ENCODE measurements at regions not wholly inside any gene's neighbourhood (a gene's known extent, or its start where the extent isn't known, plus 50 kb on each side); places are given as distances from the start of the nearest gene placed in this dataset.

- Histone ChIP-seq H3K27me3 (no peaks in the 10 kb centered on the region), H3K36me3 (no peaks in the 10 kb centered on the region), H3K4me3 (no peak overlapping the region), H3K9ac (ENCODE audit: low read depth in 2 of 2, low read length in 2 of 2) (no peak overlapping the region), H3K27ac (no peak overlapping the region), H3K9me3 (no peaks in the 10 kb centered on the region), H3K4me1 (no peaks in the 10 kb centered on the region)
- intact Hi-C loops (cut with DNase I): no loop called here
- DNase-seq: no peak
- TF ChIP-seq CTCF (IDR thresholded peaks at IDR 0.05): no peak
Observed at GRCh38 chr3:156620901-156621300, 53.5 kb upstream of the TIPARP start.

GRCh38 chr3:156620260-156620659, 54.1 kb upstream of the TIPARP start:
- H3K27ac ChIP-seq: no peak overlapping the region
- TF ChIP-seq CTCF (IDR thresholded peaks at IDR 0.05): no peak

GRCh38 chr3:156619376-156619775, 55.0 kb upstream of the TIPARP start:
- no peak for DNase-seq
- no peak for TF ChIP-seq CTCF (IDR thresholded peaks at IDR 0.05)
- Histone ChIP-seq H3K27me3 (no peaks in the 10 kb centered on the region), H3K4me3 (no peak overlapping the region), H3K36me3 (no peaks in the 10 kb centered on the region), H3K27ac (no peak overlapping the region), H3K9ac (ENCODE audit: low read depth in 2 of 2, low read length in 2 of 2) (no peak overlapping the region), H3K4me1 (no peaks in the 10 kb centered on the region), H3K9me3 (no peaks in the 10 kb centered on the region)
- intact Hi-C loops (cut with DNase I): no loop called here

More at GRCh38 chr3:156620260-156620659, 54.1 kb upstream of the TIPARP start:
- Histone ChIP-seq H3K36me3 (no peaks in the 10 kb centered on the region), H3K4me1 (no peaks in the 10 kb centered on the region), H3K4me3 (no peak overlapping the region), H3K9me3 (no peaks in the 10 kb centered on the region), H3K27me3 (no peaks in the 10 kb centered on the region), H3K9ac (ENCODE audit: low read depth in 2 of 2, low read length in 2 of 2) (no peak overlapping the region)
- intact Hi-C loops (cut with DNase I): no loop called here
- no peak for DNase-seq

- H3K9me3 ChIP-seq: no peaks in the 10 kb centered on the region
- H3K4me1 ChIP-seq: no peaks in the 10 kb centered on the region
- no peaks in the 10 kb centered on the region for H3K27me3 ChIP-seq
- TF ChIP-seq CTCF (IDR thresholded peaks at IDR 0.05): no peak
- H3K4me3 ChIP-seq: no peak overlapping the region
- no peaks in the 10 kb centered on the region for H3K36me3 ChIP-seq
- H3K9ac ChIP-seq (ENCODE audit: low read depth in 2 of 2, low read length in 2 of 2): no peak overlapping the region
- no peak overlapping the region for H3K27ac ChIP-seq
- DNase-seq: no peak
- intact Hi-C loops (cut with DNase I): no loop called here
Observed at GRCh38 chr3:156617781-156618180, 56.6 kb upstream of the TIPARP start.

- H3K4me1 ChIP-seq: no peaks in the 10 kb centered on the region
- H3K9me3 ChIP-seq: no peaks in the 10 kb centered on the region
- TF ChIP-seq CTCF (IDR thresholded peaks at IDR 0.05): no peak
- H3K27me3 ChIP-seq: no peaks in the 10 kb centered on the region
- intact Hi-C loops (cut with DNase I): no loop called here
- no peak overlapping the region for H3K4me3 ChIP-seq
- no peak overlapping the region for H3K27ac ChIP-seq
- H3K36me3 ChIP-seq: no peaks in the 10 kb centered on the region
- DNase-seq: no peak
- no peak overlapping the region for H3K9ac ChIP-seq (ENCODE audit: low read depth in 2 of 2, low read length in 2 of 2)
Observed at GRCh38 chr3:156617145-156617544, 57.2 kb upstream of the TIPARP start.
